B cell (primary cell): ENCODE measurements at regions not wholly inside any gene's neighbourhood (a gene's known extent, or its start where the extent isn't known, plus 50 kb on each side); places are given as distances from the start of the nearest gene placed in this dataset.

Experiments
- ATAC-seq: fragments of 200-7000 bp; cut with Tn5 transposase; one replicate; pipeline ENCODE4 v1.10.0; 2021; ENCODE audit warnings: low read depth, mild to moderate bottlenecking, moderate number of reproducible peaks, moderate library complexity
- CTCF ChIA-PET: fragments of 350-600 bp; sonication (Branson Sonifier 250); formaldehyde crosslinking; loops from one replicate; lab custom pipeline; 2021; ENCODE audit warnings: antibody characterized with exemption, inconsistent platforms; lab: Charles Lee
- POLR2A ChIA-PET: fragments of 350-600 bp; sonication (Branson Sonifier 250); formaldehyde crosslinking; loops from one replicate; lab custom pipeline; 2021; ENCODE audit warnings: antibody characterized with exemption; lab: Charles Lee
- DNase-seq: peaks from one replicate; pipeline ENCODE4 v3.0.0; 2013
- H2AFZ ChIP-seq: 2 replicates; pipeline ENCODE4 v1.6.1; 2012; ENCODE audit warnings: mild to moderate bottlenecking, low read depth, low read length; ENCODE audit not compliant: insufficient read depth, poor library complexity, severe bottlenecking
- H3K27ac ChIP-seq, 2 donors: 1 replicate in 1 of 2; 2 replicates in 1 of 2; pipeline ENCODE4 v1.5.1; 2012 to 2013; ENCODE audit warnings: low read length in 2 of 2, mild to moderate bottlenecking in 2 of 2, moderate library complexity in 1 of 2
- H3K27me3 ChIP-seq, 4 experiments: fragments of 200-600 bp in 1 of 4; sonication (generic) in 1 of 4; replicated peaks in 1 of 4; 1 replicate in 2 of 4; 2 replicates in 2 of 4; pipeline versions ENCODE4 v1.6.1 to v1.7.0; 2013 to 2016; ENCODE audit warnings: low read length in 3 of 4, mild to moderate bottlenecking in 2 of 4, mixed read lengths in 1 of 4, moderate library complexity in 1 of 4; ENCODE audit not compliant: insufficient read depth in 4 of 4, control insufficient read depth in 3 of 4; ENCODE audit errors: control extremely low read depth in 1 of 4
- H3K36me3 ChIP-seq, 2 experiments: replicated peaks in 1 of 2; 1 replicate in 1 of 2; 2 replicates in 1 of 2; pipeline versions ENCODE4 v1.6.1 to v1.7.1; 2013; ENCODE audit warnings: low read length in 1 of 2; ENCODE audit not compliant: insufficient read depth in 2 of 2, control insufficient read depth in 1 of 2; ENCODE audit errors: control extremely low read depth in 1 of 2, extremely low read depth in 1 of 2
- H3K4me1 ChIP-seq, 2 donors: fragments of 200-600 bp in 1 of 2; sonication (generic) in 1 of 2; 1 replicate in 1 of 2; 2 replicates in 1 of 2; pipeline versions ENCODE4 v1.5.1 to v1.6.1; 2013 to 2017; ENCODE audit warnings: low read length in 2 of 2; ENCODE audit not compliant: control insufficient read depth in 2 of 2, insufficient read depth in 2 of 2
- H3K4me2 ChIP-seq: replicated peaks from 2 replicates; pipeline ENCODE3; 2012; ENCODE audit warnings: mild to moderate bottlenecking, low read depth, low read length; ENCODE audit not compliant: poor library complexity, severe bottlenecking
- H3K4me3 ChIP-seq, 5 experiments: fragments of 200-600 bp in 1 of 5; sonication (generic) in 1 of 5; 1 replicate in 3 of 5; 2 replicates in 2 of 5; pipeline versions ENCODE4 v1.5.1 to v1.7.0; 2011 to 2016; ENCODE audit warnings: low read length in 4 of 5, mild to moderate bottlenecking in 4 of 5, low read depth in 2 of 5, control low read depth in 1 of 5, moderate library complexity in 1 of 5; ENCODE audit not compliant: insufficient read depth in 1 of 5; ENCODE audit errors: control extremely low read depth in 1 of 5, extremely low read depth in 1 of 5
- H3K79me2 ChIP-seq: fragments of 200-600 bp; sonication (generic); one replicate; pipeline ENCODE4 v1.6.0; 2016; ENCODE audit warnings: low read length; ENCODE audit not compliant: control insufficient read depth, insufficient read depth
- H3K9ac ChIP-seq: fragments of 200-600 bp; sonication (generic); 2 replicates; pipeline ENCODE4 v1.6.1; 2017; ENCODE audit warnings: mild to moderate bottlenecking, low read length, moderate library complexity
- H3K9me3 ChIP-seq, 3 donors: one replicate each; pipeline versions ENCODE4 v1.6.1 to v1.7.1; 2013; ENCODE audit warnings: low read length in 2 of 3; ENCODE audit not compliant: control insufficient read depth in 2 of 3, insufficient read depth in 1 of 3; ENCODE audit errors: control extremely low read depth in 1 of 3
- H4K20me1 ChIP-seq: 2 replicates; pipeline ENCODE4 v1.6.0; 2012; ENCODE audit warnings: mild to moderate bottlenecking, low read length; ENCODE audit not compliant: insufficient read depth, control insufficient read depth, poor library complexity, severe bottlenecking
- H3K27ac Mint-ChIP-seq: one replicate; pipeline ENCODE4 v1.8.0; 2021; ENCODE audit warnings: mixed read lengths
- H3K27me3 Mint-ChIP-seq: one replicate; pipeline ENCODE4 v1.8.0; 2021; ENCODE audit warnings: mixed read lengths
- H3K4me1 Mint-ChIP-seq: one replicate; pipeline ENCODE4 v1.8.0; 2021; ENCODE audit warnings: mixed read lengths
- H3K4me3 Mint-ChIP-seq: one replicate; pipeline ENCODE4 v1.8.0; 2021; ENCODE audit warnings: mixed read lengths
- H3K9me3 Mint-ChIP-seq: one replicate; pipeline ENCODE4 v1.8.0; 2022; ENCODE audit warnings: mixed read lengths; ENCODE audit not compliant: insufficient read depth
- EZH2 ChIP-seq: IDR thresholded peaks from 2 replicates; pipeline ENCODE4 v1.6.1; 2012; ENCODE audit warnings: borderline replicate concordance, low read depth, mild to moderate bottlenecking, moderate library complexity, low read length; ENCODE audit not compliant: insufficient read depth, poor library complexity, severe bottlenecking
- WGBS: methylation state at CpG from one replicate; pipeline ENCODE4 v1.1.5; 2013; ENCODE audit warnings: missing lambda C conversion rate; ENCODE audit not compliant: insufficient coverage; 5-methylcytosine and 5-hydroxymethylcytosine counted together
- intact Hi-C: fragments of 100-400 bp; cut with micrococcal nuclease; formaldehyde crosslinking; loops from one replicate; pipeline ENCODE4 v1.10.0; 2022
- TF ChIP-seq, protein P1 (sequence below): fragments of 200-600 bp; IDR thresholded peaks from one replicate; pipeline ENCODE4 v1.8.0; 2022; ENCODE audit warnings: antibody characterized with exemption, mild to moderate bottlenecking

DNA sequence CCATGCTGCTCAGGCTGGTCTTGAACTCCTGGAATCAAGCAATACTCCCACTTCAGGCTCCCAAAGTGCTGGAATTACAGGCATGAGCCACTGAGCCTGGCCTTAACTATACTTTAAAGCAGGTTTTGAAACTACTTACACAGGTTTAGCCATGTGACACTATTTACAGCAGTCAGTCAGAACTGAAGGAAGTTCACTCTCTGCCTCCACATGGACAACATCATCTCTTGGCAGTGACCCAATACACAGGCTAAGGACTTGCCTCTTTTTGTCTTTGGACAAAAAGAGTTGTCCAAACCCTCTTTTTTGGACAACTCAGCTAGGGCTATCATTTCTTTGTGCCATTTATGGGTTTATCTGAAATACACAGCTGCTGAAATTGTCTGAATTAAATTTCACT, 89.0 kb upstream of the CLDN10 start:
- Histone ChIP-seq H2AFZ (no peak overlapping the region), H3K9ac (no peak overlapping the region), H3K4me2 (no peak overlapping the region), H3K4me1 (no peaks in the 10 kb centered on the region), H3K36me3 (no peaks in the 10 kb centered on the region), H3K9me3 (peaks cover 0 to 12% (median 7%) of the 10 kb centered on the region in 3 donors), H3K27ac (no peak overlapping the region), H3K4me3 (no peak overlapping the region), H4K20me1 (no peaks in the 10 kb centered on the region), H3K27me3 (peaks cover 0 to 3% (median 0%) of the 10 kb centered on the region in 4 experiments), H3K79me2 (no peaks in the 10 kb centered on the region)
- ATAC-seq (no peak), DNase-seq (no peak)
- no peak overlapping the region for H3K4me3 Mint-ChIP-seq
- ChIA-PET POLR2A (no interaction called here), CTCF (interaction anchor here (1.6 kb wide), 1 partner anchor 15 kb away, joined by 3 read pairs; no protein-coding TSS in a partner anchor)
- H3K27ac Mint-ChIP-seq = no peak overlapping the region
- peaks cover 4% of the 10 kb centered on the region for H3K9me3 Mint-ChIP-seq
- intact Hi-C loops = no loop called here
- H3K4me1 Mint-ChIP-seq = no peaks in the 10 kb centered on the region
- peaks cover 7% of the 10 kb centered on the region for H3K27me3 Mint-ChIP-seq
- no peak for TF ChIP-seq EZH2
- TF ChIP-seq, protein P1, sequence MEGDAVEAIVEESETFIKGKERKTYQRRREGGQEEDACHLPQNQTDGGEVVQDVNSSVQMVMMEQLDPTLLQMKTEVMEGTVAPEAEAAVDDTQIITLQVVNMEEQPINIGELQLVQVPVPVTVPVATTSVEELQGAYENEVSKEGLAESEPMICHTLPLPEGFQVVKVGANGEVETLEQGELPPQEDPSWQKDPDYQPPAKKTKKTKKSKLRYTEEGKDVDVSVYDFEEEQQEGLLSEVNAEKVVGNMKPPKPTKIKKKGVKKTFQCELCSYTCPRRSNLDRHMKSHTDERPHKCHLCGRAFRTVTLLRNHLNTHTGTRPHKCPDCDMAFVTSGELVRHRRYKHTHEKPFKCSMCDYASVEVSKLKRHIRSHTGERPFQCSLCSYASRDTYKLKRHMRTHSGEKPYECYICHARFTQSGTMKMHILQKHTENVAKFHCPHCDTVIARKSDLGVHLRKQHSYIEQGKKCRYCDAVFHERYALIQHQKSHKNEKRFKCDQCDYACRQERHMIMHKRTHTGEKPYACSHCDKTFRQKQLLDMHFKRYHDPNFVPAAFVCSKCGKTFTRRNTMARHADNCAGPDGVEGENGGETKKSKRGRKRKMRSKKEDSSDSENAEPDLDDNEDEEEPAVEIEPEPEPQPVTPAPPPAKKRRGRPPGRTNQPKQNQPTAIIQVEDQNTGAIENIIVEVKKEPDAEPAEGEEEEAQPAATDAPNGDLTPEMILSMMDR = no peak

DNA sequence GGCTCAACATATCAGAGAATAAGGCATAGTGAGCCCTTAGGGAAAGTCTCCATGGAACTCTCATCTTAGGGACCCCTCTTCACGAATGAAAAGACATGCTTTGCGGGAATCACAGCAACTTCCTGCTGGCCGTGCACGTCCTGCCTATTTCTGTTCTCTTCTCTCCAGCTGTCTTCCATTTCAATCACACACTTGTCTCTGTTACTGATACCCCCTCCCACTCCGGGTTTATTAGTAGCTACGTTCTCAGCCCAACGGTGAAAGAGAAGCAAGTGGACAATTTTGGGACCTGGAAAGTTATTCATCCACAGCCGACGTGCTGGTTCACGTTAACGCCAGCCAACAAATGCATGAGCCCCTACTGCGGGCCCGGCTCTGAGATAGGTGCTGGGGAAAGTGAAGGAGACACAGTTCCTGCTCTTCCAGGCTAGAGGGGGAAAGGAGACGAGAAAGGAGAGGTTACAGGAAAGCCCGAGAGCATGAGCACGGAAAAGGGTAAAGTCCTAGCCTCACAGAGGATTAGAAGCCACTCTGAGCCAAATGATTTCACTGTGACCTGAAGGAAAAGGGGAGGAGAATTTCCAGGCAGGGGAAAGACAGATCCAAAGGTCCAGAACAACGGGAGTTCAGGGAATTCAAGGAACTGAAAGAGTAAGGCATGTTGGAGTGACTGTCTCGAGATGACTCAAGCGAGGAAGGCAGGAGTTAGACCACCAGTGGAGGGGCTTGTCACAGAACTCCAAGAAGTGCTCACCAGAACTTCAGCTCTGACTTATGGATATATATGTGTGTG, 81.8 kb upstream of the CLDN10 start:
- Histone ChIP-seq H3K27me3 (peaks cover 0 to 6% (median 1%) of the 10 kb centered on the region in 4 experiments), H3K9ac (no peak overlapping the region), H3K9me3 (no peaks in the 10 kb centered on the region), H2AFZ (no peak overlapping the region), H3K36me3 (no peaks in the 10 kb centered on the region), H3K4me3 (no peak overlapping the region), H3K79me2 (no peaks in the 10 kb centered on the region), H3K4me1 (no peaks in the 10 kb centered on the region), H4K20me1 (no peaks in the 10 kb centered on the region), H3K4me2 (no peak overlapping the region), H3K27ac (no peak overlapping the region)
- TF ChIP-seq EZH2 = no peak
- TF ChIP-seq, protein P1 = no peak
- H3K27ac Mint-ChIP-seq = no peak overlapping the region
- H3K27me3 Mint-ChIP-seq = peaks cover 11% of the 10 kb centered on the region
- ATAC-seq (no peak), DNase-seq (no peak)
- no peaks in the 10 kb centered on the region for H3K4me1 Mint-ChIP-seq
- intact Hi-C loops = loop anchor here (10.0 kb wide), 1 partner anchor 176 kb away; no protein-coding TSS in a partner anchor
- H3K4me3 Mint-ChIP-seq = no peak overlapping the region
- 96% methylated on average over 17 of the region's 19 CpGs for WGBS
- H3K9me3 Mint-ChIP-seq = no peaks in the 10 kb centered on the region
- ChIA-PET CTCF (no interaction called here), POLR2A (no interaction called here)
